GM18520 (cell line): ENCODE measurements at regions not wholly inside any gene's neighbourhood (a gene's known extent, or its start where the extent isn't known, plus 50 kb on each side); places are given as distances from the start of the nearest gene placed in this dataset.

Experiments
- ATAC-seq: cut with Tn5 transposase; IDR thresholded peaks from one replicate; pipeline ENCODE4 v1.9.1; 2021; ENCODE audit not compliant: unreplicated experiment

DNA sequence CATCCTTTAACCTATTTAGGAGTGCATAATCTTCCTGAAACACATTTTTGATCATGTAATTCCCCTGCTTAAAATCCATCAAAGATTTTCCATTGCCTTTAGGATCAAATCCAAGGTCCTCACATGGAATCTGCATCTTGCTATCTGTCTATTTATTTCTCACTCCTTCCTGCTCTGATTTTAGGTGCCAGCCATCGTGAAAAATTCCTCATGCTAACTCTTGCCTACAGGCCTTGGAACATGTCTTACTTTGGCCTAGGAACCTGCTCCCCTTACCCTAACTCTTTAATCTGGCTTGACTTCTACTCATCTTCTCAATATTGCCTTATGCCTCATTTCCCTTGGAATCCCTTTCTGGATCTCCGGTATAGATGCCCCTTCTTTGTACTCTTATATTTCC is 1074.3 kb downstream of the TTLL7 start:
- no peak for ATAC-seq

GRCh38 chr1:82923931-82924330 is 1075.0 kb downstream of the TTLL7 start:
- no peak for ATAC-seq

DNA sequence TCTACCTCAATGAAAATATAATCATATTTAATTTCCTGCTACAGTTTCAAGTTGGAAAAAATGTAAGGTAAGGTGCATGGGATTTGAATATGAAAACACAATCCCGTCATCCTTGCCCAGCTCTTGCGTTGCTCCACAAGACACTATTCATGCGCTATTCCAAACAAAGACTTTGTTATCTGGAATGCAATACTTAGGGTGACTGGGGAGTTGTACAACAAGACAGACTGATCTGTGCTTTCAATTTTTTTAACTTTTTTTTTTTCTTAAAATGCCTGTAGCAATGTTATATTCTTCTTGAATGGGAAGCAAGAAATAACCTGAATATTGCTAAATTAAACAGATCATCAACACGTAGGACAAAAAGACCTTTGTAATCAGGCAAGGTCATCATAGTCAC is 1077.2 kb downstream of the TTLL7 start:
- ATAC-seq: no peak

DNA sequence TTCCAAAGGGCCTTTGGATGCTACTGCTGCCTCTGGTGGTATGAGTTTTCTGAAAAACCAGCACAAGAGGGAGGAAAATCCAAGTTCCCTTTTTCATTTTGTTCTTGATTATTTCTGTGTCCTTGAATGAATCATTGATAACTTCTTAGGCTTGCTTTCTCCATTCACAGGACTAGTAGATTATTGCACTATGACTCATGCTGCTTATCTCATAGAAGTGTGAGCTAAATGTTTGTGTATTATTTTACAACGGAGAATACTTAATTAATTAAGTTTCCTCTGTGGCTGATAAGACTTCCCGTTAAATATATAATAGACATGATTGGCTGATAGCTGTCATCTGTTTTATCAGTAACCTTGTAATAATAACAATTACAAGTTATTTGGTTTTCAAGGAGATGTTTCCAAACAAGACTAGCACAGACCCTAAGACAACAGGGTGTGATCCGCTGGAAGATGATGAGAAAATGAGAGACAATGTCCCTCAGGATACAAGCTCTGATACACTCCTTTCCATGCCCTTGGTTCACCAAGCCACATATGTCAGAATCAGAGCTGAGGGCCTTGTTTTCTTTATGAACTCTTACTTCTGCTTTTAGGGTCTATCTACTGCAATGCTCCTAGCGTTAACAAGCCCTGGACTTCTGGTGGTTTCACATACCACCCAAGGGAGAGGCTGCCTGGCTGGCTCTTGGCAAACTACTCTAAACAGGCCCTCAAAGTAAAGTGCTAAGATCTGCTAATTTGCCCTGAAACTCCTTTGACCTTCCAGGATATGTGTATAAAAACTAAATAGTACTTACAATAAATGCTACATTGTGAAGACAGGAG is 1078.3 kb downstream of the TTLL7 start:
- ATAC-seq: no peak

DNA sequence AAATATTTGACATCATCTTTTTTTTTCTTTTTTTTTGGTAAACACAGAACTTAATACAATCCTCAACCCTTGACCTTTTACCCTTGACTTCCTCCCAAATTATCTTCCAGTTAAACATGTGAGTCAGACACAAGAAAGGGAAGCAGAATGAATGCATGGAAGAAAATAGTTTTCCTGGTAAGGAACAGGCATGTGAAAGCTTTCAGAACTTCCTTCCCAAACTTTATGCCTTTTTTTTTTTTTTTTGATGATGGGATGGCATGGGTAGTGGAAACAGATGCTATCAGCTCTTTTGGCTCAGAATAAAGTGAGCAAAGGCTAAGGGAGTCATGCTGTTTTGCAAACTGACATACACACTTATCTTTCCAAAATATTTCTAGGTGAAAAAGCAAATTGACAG is 1079.1 kb downstream of the TTLL7 start:
- no peak for ATAC-seq

GRCh38 chr1:82907313-82907712 is 1091.6 kb downstream of the TTLL7 start:
- ATAC-seq: no peak

DNA sequence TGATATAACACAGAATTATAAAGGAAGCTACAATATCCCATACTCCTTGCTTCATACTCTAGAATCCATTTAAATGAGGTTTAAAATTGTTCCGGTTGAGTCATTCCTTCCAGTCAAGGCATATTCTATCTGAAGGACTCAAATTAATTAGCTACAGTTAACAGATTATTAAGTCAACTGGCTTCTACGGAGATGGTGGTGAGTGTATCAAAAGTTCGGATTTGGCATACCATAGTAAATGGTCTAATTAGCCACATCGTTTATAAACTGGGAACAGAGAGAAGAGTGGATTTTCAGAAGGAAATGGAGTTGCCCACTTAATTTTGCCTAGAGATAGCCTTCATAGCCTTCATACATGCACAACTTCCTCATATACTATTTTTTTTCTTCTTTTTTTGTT is 1095.3 kb downstream of the TTLL7 start:
- ATAC-seq: no peak

DNA sequence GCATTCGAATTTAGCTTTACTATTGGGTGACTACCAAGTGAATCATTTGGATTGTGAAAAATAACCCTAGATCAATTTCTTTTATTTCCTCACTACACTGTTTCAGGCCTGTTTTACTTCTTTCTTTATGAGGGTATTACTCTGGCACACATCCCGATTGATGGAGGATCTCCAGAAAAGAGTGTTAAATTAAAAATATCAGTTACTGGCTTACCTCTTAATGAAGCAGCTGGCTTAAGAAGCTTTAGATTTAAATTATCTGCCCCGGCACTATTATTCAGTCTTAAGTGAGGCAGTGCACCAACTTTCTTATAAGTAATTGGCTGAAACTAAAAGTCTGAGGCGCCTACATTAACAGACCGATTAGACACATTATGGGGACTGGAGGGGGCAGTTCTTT is 1097.4 kb downstream of the TTLL7 start:
- ATAC-seq: no peak

- no peak for ATAC-seq
These were observed 1097.8 kb downstream of the TTLL7 start for GRCh38 chr1:82901118-82901517.

GRCh38 chr1:82899017-82899416 is 1098.3 kb downstream of the ADGRL2 start:
- ATAC-seq: no peak

DNA sequence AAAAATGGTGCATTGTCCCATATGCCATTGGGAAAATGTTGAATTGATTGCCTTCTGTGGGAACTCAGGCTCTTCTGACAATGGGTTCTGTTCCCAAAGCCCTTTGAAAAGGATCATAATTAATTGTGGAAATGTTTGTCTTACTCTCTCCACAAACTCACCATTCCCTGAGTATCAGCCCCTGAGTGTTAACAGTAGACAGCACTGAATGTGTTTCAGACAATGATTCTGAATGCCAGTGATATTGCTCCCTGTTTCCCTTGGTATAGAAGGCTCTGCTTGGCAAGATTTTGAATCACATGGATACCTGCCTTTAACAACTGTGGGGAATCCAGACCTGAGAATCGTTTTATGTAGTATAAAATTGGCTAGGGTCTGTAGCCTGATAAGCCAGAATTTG is 1096.8 kb downstream of the ADGRL2 start:
- ATAC-seq: no peak

DNA sequence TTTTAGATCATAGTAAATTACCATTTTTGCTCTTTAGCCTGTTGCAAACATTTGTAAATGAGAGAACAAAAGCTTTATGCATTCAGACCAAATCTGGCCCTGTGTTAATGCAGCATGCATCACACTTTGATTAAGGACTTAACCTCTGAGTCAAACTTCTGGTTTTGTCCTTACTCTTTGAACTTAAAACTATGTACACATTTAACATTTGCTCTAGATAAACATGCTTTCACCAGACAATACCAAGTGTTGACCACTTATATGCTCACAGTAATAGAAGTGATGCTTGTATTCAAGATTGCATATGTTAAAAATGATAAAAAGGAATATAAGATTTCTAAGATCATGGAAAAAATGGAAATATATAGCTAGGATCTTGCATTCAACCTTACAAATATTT is 1095.3 kb downstream of the ADGRL2 start:
- ATAC-seq: no peak

- no peak for ATAC-seq
These were observed 1093.9 kb downstream of the ADGRL2 start for GRCh38 chr1:82894635-82895034.

GRCh38 chr1:82893712-82894470 is 1093.2 kb downstream of the ADGRL2 start:
- ATAC-seq: no peak

- no peak for ATAC-seq
These were observed 1079.8 kb downstream of the ADGRL2 start for GRCh38 chr1:82880506-82880905.

DNA sequence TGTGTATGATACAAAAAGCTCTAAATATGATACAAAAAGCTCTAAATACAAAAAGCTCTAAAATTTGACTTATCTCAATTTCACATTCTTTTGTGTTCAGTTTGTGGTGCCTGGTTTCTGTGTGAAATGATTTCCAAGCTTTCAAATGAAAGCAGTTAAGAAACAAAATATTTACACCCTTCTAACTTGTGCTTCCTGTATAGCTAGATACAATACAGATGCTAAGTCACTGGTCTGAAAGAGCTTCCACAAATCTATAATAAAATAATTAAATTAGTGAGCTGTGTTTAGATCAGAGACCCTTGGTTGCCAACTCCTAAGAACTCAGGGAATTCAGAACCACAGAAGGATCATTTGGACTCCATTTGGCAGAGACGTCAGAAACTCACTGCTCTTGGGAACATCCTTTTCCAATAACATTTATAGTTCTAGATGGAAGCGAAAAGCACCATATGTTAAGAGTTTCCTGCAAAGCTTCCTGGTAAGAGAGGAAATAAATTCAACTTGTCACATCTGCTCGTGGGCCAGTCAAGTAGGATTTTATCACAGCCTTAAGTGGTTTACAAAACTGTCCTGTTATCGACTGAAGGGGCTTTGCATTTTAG is 1079.1 kb downstream of the ADGRL2 start:
- ATAC-seq: no peak

GRCh38 chr1:82875170-82875569 is 1074.4 kb downstream of the ADGRL2 start:
- no peak for ATAC-seq

DNA sequence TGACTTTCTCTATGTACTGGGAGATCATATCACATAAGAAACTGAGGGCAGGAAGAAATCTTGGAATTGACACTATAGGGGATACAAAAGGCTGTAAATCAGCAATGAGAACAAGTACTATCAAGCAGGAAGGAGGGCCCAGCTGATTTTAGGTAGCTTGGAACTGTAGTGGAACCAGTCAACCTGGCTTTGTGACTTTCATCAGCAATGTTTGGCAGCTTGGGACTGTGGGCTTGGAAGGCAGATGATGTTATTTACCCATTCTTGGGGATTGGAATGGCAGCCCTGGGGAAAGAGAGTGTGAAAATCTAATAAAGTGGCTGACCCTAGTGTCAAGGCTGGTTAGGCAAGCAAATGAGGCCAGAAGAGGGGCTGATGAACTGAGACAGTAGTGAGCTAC is 1073.3 kb downstream of the ADGRL2 start:
- ATAC-seq: no peak

GRCh38 chr1:82870332-82870731 is 1069.6 kb downstream of the ADGRL2 start:
- no peak for ATAC-seq

DNA sequence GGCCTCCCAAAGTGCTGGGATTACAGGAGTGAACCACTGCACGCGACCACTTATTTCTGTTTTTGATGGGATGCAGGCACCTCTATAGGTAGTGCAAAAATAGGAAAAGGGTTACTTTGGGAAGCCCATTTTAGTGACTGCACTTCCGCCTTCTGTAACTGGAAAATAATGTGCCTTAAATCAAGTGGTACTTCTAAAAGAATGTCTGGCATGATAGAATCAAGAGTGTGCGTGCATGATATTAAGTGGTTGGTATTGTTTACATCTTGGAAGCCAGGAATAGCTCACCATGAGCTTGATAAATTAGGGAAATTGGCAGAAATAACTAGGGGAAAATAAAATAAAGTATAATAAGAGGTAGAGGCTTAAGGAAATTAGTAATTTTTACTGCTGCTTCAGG is 1067.0 kb downstream of the ADGRL2 start:
- ATAC-seq: no peak

DNA sequence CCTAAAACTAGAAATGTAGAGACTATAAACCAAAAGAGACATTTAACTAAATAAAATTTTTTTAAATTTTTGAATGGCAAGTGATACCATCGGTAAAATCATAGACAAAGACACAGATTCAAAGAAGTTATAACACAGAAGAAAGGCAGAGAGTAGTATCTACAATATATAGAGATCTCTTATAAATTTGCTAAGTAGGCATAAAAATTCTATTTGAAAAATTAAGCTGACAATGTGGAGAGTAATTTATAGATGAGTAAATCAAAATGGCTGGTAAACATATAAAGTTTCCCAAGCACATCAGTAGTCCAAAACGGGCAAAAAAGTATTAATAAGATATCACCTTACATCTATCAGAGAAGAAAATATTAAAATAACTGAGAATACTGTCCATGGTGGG is 1061.0 kb downstream of the ADGRL2 start:
- ATAC-seq: no peak

- no peak for ATAC-seq
These were observed 1057.3 kb downstream of the ADGRL2 start for GRCh38 chr1:82858031-82858430.
